ENCODE measurements at regions not wholly inside any gene's neighbourhood (a gene's known extent, or its start where the extent isn't known, plus 50 kb on each side); places are given as distances from the start of the nearest gene placed in this dataset.

DNA sequence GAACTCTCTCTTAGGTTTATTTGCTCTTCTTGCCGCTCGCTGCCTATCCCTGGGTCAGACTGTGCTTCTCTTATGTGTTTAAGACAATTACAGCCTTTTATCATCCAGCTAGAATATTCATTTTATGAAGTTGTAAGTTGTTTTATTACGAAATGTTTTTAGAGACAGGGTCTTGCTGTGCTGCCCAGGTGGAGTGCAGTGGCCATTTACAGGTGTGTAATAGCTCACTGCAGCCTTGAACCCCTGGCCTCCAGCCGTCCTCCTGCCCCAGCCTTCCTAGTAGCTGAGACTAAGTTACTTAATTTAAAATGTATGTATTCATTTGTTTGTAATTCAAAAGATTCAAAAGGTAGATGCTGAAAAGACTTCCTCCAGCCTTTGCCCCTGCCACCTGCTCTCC, 99.0 kb upstream of the KIF26B start:
- no peak for DNase-seq
- no peak for ATAC-seq
- H3K4me3 ChIP-seq: no peak overlapping the region
- no peaks in the 10 kb centered on the region for H3K27me3 ChIP-seq
- TF ChIP-seq, protein P1, sequence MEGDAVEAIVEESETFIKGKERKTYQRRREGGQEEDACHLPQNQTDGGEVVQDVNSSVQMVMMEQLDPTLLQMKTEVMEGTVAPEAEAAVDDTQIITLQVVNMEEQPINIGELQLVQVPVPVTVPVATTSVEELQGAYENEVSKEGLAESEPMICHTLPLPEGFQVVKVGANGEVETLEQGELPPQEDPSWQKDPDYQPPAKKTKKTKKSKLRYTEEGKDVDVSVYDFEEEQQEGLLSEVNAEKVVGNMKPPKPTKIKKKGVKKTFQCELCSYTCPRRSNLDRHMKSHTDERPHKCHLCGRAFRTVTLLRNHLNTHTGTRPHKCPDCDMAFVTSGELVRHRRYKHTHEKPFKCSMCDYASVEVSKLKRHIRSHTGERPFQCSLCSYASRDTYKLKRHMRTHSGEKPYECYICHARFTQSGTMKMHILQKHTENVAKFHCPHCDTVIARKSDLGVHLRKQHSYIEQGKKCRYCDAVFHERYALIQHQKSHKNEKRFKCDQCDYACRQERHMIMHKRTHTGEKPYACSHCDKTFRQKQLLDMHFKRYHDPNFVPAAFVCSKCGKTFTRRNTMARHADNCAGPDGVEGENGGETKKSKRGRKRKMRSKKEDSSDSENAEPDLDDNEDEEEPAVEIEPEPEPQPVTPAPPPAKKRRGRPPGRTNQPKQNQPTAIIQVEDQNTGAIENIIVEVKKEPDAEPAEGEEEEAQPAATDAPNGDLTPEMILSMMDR (IDR thresholded peaks at IDR 0.05): no peak
- no peak overlapping the region for H3K27ac ChIP-seq
- no peaks in the 10 kb centered on the region for H3K9me3 ChIP-seq
- intact Hi-C loops (cut with DNase I): no loop called here
- H3K4me1 ChIP-seq: peaks cover 11% of the 10 kb centered on the region
- no peaks in the 10 kb centered on the region for H3K36me3 ChIP-seq

DNA sequence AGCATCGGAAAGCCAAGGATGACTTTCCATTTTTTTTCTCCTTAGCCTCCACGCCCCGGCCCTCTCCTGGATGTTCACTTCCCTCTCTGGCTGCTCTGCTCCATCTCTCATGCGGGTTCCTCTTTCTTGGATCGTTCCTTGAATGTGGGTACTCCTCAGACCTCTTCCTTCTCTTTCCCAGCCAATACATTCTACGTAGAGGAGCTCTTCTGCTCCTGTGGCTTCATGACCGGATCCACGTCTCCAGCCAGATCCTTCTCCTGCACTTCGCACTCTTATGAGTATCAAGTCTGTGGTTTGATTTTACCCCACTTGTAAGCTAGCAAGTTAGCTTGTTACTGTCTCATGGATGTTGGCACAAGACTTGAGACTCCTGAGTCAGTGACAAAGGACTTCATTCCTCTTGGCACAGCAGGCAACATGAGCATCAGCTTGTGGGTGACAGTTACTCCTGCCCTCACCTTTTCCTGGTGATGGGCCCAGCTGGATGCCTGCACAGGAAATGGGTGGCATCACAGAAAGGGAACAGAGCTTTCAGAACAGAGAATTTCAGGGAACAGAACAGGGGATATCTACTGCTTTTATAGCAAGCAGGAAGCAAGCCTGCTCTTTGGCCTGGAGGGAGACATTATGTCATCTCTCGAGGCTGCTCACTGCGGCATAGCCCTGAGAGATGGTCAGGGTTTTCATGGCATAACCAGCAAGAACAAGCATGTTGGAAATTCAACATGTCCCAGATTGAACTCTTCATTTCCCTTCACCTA, 100.1 kb upstream of the KIF26B start:
- H3K4me1 ChIP-seq: peaks cover 11% of the 10 kb centered on the region
- peak overlapping the region; percentile 27 for H3K27ac ChIP-seq
- intact Hi-C loops (cut with DNase I): no loop called here
- peak; percentile 67 for ATAC-seq
- TF ChIP-seq, protein P1 (IDR thresholded peaks at IDR 0.05): no peak
- H3K27me3 ChIP-seq: no peaks in the 10 kb centered on the region
- DNase-seq: no peak
- H3K4me3 ChIP-seq: no peak overlapping the region
- H3K36me3 ChIP-seq: no peaks in the 10 kb centered on the region
- H3K9me3 ChIP-seq: no peaks in the 10 kb centered on the region

DNA sequence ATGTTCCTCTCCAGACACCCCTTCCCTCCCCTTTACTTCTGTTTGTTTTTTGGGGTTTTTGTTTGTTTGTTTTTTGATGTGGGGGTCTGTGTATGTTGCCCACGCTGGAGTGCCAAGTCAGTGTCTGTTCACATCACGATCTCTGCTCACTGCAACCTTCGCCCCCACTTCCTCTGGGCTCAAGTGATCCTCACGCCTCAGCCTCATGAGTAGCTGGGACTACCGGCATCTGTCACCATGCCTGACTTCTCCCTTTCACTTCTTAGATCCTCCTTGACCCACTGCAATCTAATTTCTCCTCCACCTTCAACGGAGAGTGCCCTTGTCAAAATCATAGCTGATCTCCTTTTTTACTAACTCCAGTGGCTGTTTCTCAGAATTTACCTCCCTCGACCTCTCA, 100.7 kb upstream of the KIF26B start:
- peaks cover 11% of the 10 kb centered on the region for H3K4me1 ChIP-seq
- H3K4me3 ChIP-seq: no peak overlapping the region
- H3K27ac ChIP-seq: peak overlapping the region; percentile 27
- ATAC-seq (peak; percentile 71), DNase-seq (no peak)
- no peaks in the 10 kb centered on the region for H3K27me3 ChIP-seq
- intact Hi-C loops (cut with DNase I): no loop called here
- H3K9me3 ChIP-seq: no peaks in the 10 kb centered on the region
- no peaks in the 10 kb centered on the region for H3K36me3 ChIP-seq
- TF ChIP-seq, protein P1 (IDR thresholded peaks at IDR 0.05): no peak

DNA sequence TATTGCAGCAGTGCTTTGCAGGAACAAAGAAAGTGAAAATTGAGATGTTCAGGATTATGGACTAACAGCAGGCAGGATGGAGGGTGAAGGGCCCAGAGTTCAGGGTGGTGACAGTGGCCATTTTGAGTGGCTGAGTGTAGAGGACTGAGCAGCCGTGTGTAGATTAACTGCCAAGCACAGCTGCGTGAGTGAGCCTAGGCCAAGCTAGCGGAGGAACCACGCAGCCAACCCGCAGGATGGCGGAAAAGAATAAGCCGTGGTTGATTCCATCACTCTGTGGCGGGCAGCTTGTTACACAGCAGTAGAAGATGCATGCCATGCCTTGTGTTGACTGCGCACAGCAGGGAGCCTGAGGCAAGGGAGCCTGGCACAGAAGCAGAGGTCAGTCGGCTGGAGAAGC, 102.5 kb upstream of the KIF26B start:
- TF ChIP-seq, protein P1 (IDR thresholded peaks at IDR 0.05): no peak
- no peaks in the 10 kb centered on the region for H3K36me3 ChIP-seq
- ATAC-seq (no peak), DNase-seq (no peak)
- H3K27me3 ChIP-seq: no peaks in the 10 kb centered on the region
- H3K27ac ChIP-seq: no peak overlapping the region
- no peak overlapping the region for H3K4me3 ChIP-seq
- intact Hi-C loops (cut with DNase I): no loop called here
- no peaks in the 10 kb centered on the region for H3K9me3 ChIP-seq
- peaks cover 11% of the 10 kb centered on the region for H3K4me1 ChIP-seq

DNA sequence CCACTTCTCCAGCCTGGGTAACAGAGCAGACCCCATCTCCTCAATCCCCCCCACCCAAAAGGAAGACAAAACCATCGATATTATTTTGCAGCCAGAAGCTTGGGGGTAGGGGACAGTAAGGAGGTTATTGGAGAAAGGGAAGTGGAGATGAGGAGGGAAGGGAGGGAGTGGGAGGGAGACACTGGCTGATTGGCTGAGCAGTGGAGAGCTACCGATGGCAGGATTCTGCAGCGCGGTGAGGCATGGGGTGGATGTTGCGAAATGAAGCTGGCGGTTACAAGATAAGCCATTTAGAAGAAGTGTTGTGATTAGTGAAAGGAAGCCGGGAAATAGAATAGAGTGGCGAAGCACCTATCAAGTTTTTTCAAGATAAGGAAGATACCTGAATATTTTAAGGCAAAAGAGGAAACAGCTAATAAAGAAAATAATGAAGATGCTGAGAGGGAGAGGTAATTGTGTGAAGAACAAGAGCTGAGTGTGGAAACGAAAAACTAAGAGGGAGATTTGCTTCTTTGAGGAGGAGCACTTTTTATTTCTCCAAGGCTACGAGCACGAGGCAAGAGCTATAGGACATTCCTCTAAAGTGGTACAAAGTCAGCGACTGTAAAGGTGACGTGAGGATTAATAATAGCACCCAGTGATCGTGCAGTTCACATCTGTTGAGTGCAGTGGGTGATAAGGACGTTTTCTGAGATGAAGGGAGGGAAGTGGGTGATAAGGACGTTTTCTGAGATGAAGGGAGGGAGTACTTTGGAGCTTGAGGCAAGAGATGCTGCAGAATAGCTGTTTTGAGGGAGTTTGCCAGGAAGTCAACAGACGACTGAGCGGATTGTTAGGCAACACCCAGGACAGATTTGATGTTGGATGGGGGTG, 103.2 kb upstream of the KIF26B start:
- DNase-seq (peak; percentile 77), ATAC-seq (peak; percentile 90)
- Histone ChIP-seq H3K36me3 (no peaks in the 10 kb centered on the region), H3K4me1 (peaks cover 11% of the 10 kb centered on the region), H3K4me3 (peak overlapping the region; percentile 11), H3K27me3 (no peaks in the 10 kb centered on the region), H3K9me3 (no peaks in the 10 kb centered on the region), H3K27ac (peak overlapping the region; percentile 25)
- TF ChIP-seq, protein P1 (IDR thresholded peaks at IDR 0.05): no peak
- intact Hi-C loops (cut with DNase I): no loop called here
